Liver (tissue), 8 donors: ENCODE measurements at regions not wholly inside any gene's neighbourhood (a gene's known extent, or its start where the extent isn't known, plus 50 kb on each side); places are given as distances from the start of the nearest gene placed in this dataset.

Experiments used
- DNase-seq: peaks from one replicate; pipeline ENCODE4 v3.0.0-alpha.2; 2017; ENCODE audit warnings: low spot score
- H3K27ac ChIP-seq, 2 donors: one replicate each; pipeline ENCODE4 v1.7.0; 2013; ENCODE audit warnings: inconsistent platforms in 2 of 2, low read length in 2 of 2, control low read depth in 1 of 2, low read depth in 1 of 2, mild to moderate bottlenecking in 1 of 2
- H3K27me3 ChIP-seq, 4 donors: one replicate each; pipeline versions ENCODE4 v1.6.1 to v1.7.0; 2013; ENCODE audit warnings: low read length in 3 of 4, inconsistent platforms in 1 of 4, mild to moderate bottlenecking in 1 of 4, moderate library complexity in 1 of 4; ENCODE audit not compliant: control insufficient read depth in 4 of 4, insufficient read depth in 4 of 4
- H3K36me3 ChIP-seq, 4 donors: one replicate each; pipeline versions ENCODE4 v1.6.1 to v1.7.0; 2013; ENCODE audit warnings: low read length in 3 of 4, mild to moderate bottlenecking in 3 of 4, low read depth in 1 of 4, moderate library complexity in 1 of 4; ENCODE audit not compliant: control insufficient read depth in 4 of 4, insufficient read depth in 3 of 4
- H3K4me1 ChIP-seq, 4 donors: one replicate each; pipeline versions ENCODE4 v1.6.1 to v1.7.0; 2013; ENCODE audit warnings: low read length in 3 of 4, mild to moderate bottlenecking in 3 of 4, moderate library complexity in 1 of 4; ENCODE audit not compliant: control insufficient read depth in 4 of 4, insufficient read depth in 4 of 4
- H3K4me3 ChIP-seq, 3 donors: one replicate each; pipeline versions ENCODE4 v1.6.1 to v1.7.0; 2013; ENCODE audit warnings: low read length in 3 of 3, control low read depth in 1 of 3, low read depth in 1 of 3, mild to moderate bottlenecking in 1 of 3
- H3K9ac ChIP-seq, 2 donors: one replicate each; pipeline ENCODE4 v1.7.0; 2013; ENCODE audit warnings: low read length in 2 of 2, mild to moderate bottlenecking in 2 of 2, moderate library complexity in 2 of 2, control low read depth in 1 of 2, low read depth in 1 of 2
- H3K9me3 ChIP-seq, 4 donors: one replicate each; pipeline versions ENCODE4 v1.6.1 to v1.7.0; 2013; ENCODE audit warnings: low read length in 3 of 4; ENCODE audit not compliant: control insufficient read depth in 4 of 4
- EGR1 ChIP-seq, 2 donors: IDR thresholded peaks; 2 replicates each; pipeline ENCODE4 v1.6.1; 2016 to 2018; ENCODE audit warnings: antibody characterized with exemption in 2 of 2, low read depth in 2 of 2
- FOXA1 ChIP-seq: IDR thresholded peaks from 2 replicates; pipeline ENCODE4 v1.6.1; 2016; ENCODE audit warnings: antibody characterized with exemption
- FOXA2 ChIP-seq: IDR thresholded peaks from 2 replicates; pipeline ENCODE4 v1.6.1; 2016; ENCODE audit warnings: antibody characterized with exemption
- GABPA ChIP-seq, 2 donors: IDR thresholded peaks in 1 of 2; conservative IDR thresholded peaks in 1 of 2; 2 replicates each; pipeline ENCODE4 v1.6.1; 2016; ENCODE audit warnings: antibody characterized with exemption in 2 of 2, mild to moderate bottlenecking in 1 of 2, moderate library complexity in 1 of 2
- HNF4A ChIP-seq, 2 donors: conservative IDR thresholded peaks; 2 replicates each; pipeline ENCODE4 v1.6.1; 2016; ENCODE audit warnings: antibody characterized with exemption in 2 of 2, mild to moderate bottlenecking in 2 of 2
- HNF4G ChIP-seq: IDR thresholded peaks from 2 replicates; pipeline ENCODE4 v1.6.1; 2016; ENCODE audit warnings: antibody characterized with exemption
- JUND ChIP-seq, 2 donors: IDR thresholded peaks; 2 replicates each; pipeline ENCODE4 v1.6.1; 2016; ENCODE audit warnings: antibody characterized with exemption in 2 of 2
- NR2F2 ChIP-seq: IDR thresholded peaks from 2 replicates; pipeline ENCODE4 v1.6.1; 2016; ENCODE audit warnings: antibody characterized with exemption
- RAD21 ChIP-seq, 2 donors: IDR thresholded peaks; 2 replicates each; pipeline ENCODE4 v1.6.1; 2016; ENCODE audit warnings: antibody characterized with exemption in 2 of 2, mild to moderate bottlenecking in 2 of 2
- SP1 ChIP-seq: IDR thresholded peaks from 2 replicates; pipeline ENCODE4 v1.6.1; 2018; ENCODE audit warnings: antibody characterized with exemption, mild to moderate bottlenecking
- TAF1 ChIP-seq: conservative IDR thresholded peaks from 2 replicates; pipeline ENCODE4 v1.6.1; 2016; ENCODE audit warnings: antibody characterized with exemption, mild to moderate bottlenecking
- YY1 ChIP-seq: IDR thresholded peaks from 2 replicates; pipeline ENCODE4 v1.6.1; 2016; ENCODE audit warnings: antibody characterized with exemption, mild to moderate bottlenecking
- WGBS: extraction: QIAGEN DNeasy Blood & Tissue Kit; methylation state at CpG from one replicate; pipeline ENCODE4 v1.1.7; 2013; 5-methylcytosine and 5-hydroxymethylcytosine counted together
- TF ChIP-seq, protein P1 (sequence below): IDR thresholded peaks from 2 replicates; pipeline ENCODE4 v1.6.1; 2016; ENCODE audit warnings: antibody characterized with exemption
- TF ChIP-seq, protein P2 (sequence below): fragments of 150-350 bp; IDR thresholded peaks from 2 replicates; pipeline ENCODE4 v1.5.1; 2017; ENCODE audit warnings: improper control_type of control experiment, low read depth, low read length; ENCODE audit not compliant: missing input control
- TF ChIP-seq, protein P3 (sequence below): IDR thresholded peaks from 2 replicates; pipeline ENCODE4 v1.6.1; 2016; ENCODE audit warnings: antibody characterized with exemption
- TF ChIP-seq, protein P4 (sequence below): IDR thresholded peaks from 2 replicates; pipeline ENCODE4 v1.6.1; 2016; ENCODE audit warnings: antibody characterized with exemption
- TF ChIP-seq, protein P5 (sequence below): IDR thresholded peaks from 2 replicates; pipeline ENCODE4 v1.6.1; 2016; ENCODE audit warnings: antibody characterized with exemption, mild to moderate bottlenecking
- donor health status: healthy.
- donor health status: healthy.
- donor health status: healthy.
- donor health status: healthy.
- donor health status: healthy.

GRCh38 chr3:69463531-69463930 lies 77.6 kb upstream of the FRMD4B start:
- DNase-seq, result no peak

DNA sequence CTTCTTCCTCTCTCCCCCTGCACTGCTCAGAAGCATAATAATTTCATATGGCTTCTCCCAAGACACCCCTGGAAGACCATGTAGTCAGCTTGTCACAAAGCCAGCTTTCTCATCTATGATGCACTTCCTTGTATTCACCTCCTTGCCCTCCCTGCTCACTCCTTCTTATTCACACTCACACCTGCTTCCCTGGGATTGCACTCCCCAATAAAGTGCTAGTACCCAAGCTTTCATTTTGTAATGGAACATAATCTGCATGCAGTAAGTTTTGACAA lies 76.9 kb upstream of the FRMD4B start:
- H3K27ac ChIP-seq, result no peak overlapping the region
- H3K27me3 ChIP-seq, result no peaks in the 10 kb centered on the region
- no peak overlapping the region for H3K9ac ChIP-seq
- H3K4me3 ChIP-seq, result no peak overlapping the region
- no peaks in the 10 kb centered on the region for H3K9me3 ChIP-seq
- no peaks in the 10 kb centered on the region for H3K36me3 ChIP-seq
- DNase-seq, result no peak
- no peaks in the 10 kb centered on the region for H3K4me1 ChIP-seq
- TF ChIP-seq, protein P1, sequence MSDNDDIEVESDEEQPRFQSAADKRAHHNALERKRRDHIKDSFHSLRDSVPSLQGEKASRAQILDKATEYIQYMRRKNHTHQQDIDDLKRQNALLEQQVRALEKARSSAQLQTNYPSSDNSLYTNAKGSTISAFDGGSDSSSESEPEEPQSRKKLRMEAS, result no peak
- TF ChIP-seq YY1 (no peak), HNF4A (conservative IDR thresholded peaks at IDR 0.05) (no peak), EGR1 (IDR thresholded peaks at IDR 0.05; ENCODE audit: low read depth in 2 of 2) (no peak), TAF1 (no peak), RAD21 (IDR thresholded peaks at IDR 0.05) (no peak), GABPA (IDR thresholded peaks at IDR 0.05 in 1 of 2, conservative IDR thresholded peaks at IDR 0.05 in 1 of 2) (no peak), HNF4G (no peak), SP1 (no peak), NR2F2 (no peak), JUND (IDR thresholded peaks at IDR 0.05) (no peak), FOXA1 (no peak)
- TF ChIP-seq, protein P2, sequence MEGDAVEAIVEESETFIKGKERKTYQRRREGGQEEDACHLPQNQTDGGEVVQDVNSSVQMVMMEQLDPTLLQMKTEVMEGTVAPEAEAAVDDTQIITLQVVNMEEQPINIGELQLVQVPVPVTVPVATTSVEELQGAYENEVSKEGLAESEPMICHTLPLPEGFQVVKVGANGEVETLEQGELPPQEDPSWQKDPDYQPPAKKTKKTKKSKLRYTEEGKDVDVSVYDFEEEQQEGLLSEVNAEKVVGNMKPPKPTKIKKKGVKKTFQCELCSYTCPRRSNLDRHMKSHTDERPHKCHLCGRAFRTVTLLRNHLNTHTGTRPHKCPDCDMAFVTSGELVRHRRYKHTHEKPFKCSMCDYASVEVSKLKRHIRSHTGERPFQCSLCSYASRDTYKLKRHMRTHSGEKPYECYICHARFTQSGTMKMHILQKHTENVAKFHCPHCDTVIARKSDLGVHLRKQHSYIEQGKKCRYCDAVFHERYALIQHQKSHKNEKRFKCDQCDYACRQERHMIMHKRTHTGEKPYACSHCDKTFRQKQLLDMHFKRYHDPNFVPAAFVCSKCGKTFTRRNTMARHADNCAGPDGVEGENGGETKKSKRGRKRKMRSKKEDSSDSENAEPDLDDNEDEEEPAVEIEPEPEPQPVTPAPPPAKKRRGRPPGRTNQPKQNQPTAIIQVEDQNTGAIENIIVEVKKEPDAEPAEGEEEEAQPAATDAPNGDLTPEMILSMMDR, result no peak
- TF ChIP-seq, protein P3, sequence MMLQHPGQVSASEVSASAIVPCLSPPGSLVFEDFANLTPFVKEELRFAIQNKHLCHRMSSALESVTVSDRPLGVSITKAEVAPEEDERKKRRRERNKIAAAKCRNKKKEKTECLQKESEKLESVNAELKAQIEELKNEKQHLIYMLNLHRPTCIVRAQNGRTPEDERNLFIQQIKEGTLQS, result no peak
- TF ChIP-seq, protein P4, sequence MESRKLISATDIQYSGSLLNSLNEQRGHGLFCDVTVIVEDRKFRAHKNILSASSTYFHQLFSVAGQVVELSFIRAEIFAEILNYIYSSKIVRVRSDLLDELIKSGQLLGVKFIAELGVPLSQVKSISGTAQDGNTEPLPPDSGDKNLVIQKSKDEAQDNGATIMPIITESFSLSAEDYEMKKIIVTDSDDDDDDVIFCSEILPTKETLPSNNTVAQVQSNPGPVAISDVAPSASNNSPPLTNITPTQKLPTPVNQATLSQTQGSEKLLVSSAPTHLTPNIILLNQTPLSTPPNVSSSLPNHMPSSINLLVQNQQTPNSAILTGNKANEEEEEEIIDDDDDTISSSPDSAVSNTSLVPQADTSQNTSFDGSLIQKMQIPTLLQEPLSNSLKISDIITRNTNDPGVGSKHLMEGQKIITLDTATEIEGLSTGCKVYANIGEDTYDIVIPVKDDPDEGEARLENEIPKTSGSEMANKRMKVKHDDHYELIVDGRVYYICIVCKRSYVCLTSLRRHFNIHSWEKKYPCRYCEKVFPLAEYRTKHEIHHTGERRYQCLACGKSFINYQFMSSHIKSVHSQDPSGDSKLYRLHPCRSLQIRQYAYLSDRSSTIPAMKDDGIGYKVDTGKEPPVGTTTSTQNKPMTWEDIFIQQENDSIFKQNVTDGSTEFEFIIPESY, result no peak
- TF ChIP-seq, protein P5, sequence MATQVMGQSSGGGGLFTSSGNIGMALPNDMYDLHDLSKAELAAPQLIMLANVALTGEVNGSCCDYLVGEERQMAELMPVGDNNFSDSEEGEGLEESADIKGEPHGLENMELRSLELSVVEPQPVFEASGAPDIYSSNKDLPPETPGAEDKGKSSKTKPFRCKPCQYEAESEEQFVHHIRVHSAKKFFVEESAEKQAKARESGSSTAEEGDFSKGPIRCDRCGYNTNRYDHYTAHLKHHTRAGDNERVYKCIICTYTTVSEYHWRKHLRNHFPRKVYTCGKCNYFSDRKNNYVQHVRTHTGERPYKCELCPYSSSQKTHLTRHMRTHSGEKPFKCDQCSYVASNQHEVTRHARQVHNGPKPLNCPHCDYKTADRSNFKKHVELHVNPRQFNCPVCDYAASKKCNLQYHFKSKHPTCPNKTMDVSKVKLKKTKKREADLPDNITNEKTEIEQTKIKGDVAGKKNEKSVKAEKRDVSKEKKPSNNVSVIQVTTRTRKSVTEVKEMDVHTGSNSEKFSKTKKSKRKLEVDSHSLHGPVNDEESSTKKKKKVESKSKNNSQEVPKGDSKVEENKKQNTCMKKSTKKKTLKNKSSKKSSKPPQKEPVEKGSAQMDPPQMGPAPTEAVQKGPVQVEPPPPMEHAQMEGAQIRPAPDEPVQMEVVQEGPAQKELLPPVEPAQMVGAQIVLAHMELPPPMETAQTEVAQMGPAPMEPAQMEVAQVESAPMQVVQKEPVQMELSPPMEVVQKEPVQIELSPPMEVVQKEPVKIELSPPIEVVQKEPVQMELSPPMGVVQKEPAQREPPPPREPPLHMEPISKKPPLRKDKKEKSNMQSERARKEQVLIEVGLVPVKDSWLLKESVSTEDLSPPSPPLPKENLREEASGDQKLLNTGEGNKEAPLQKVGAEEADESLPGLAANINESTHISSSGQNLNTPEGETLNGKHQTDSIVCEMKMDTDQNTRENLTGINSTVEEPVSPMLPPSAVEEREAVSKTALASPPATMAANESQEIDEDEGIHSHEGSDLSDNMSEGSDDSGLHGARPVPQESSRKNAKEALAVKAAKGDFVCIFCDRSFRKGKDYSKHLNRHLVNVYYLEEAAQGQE, result no peak

More at GRCh38 chr3:69463531-69463930, 77.6 kb upstream of the FRMD4B start:
- H3K9me3 ChIP-seq, result no peaks in the 10 kb centered on the region
- no peak overlapping the region for H3K9ac ChIP-seq
- no peak overlapping the region for H3K27ac ChIP-seq
- no peaks in the 10 kb centered on the region for H3K4me1 ChIP-seq
- H3K36me3 ChIP-seq, result no peaks in the 10 kb centered on the region
- H3K27me3 ChIP-seq, result no peaks in the 10 kb centered on the region
- TF ChIP-seq, protein P2, result no peak
- TF ChIP-seq FOXA2, result no peak
- TF ChIP-seq, protein P3, result no peak
- TF ChIP-seq NR2F2, result no peak
- TF ChIP-seq RAD21 (IDR thresholded peaks at IDR 0.05), result no peak
- TF ChIP-seq, protein P4, result no peak
- TF ChIP-seq TAF1, result no peak
- TF ChIP-seq EGR1 (IDR thresholded peaks at IDR 0.05; ENCODE audit: low read depth in 2 of 2), result no peak
- no peak for TF ChIP-seq JUND (IDR thresholded peaks at IDR 0.05)
- 92% methylated on average over 1 of the region's 1 CpG for WGBS
- H3K4me3 ChIP-seq, result no peak overlapping the region
